AG08395 (cell line): ENCODE measurements at regions not wholly inside any gene's neighbourhood (a gene's known extent, or its start where the extent isn't known, plus 50 kb on each side); places are given as distances from the start of the nearest gene placed in this dataset.
"Not testable (repeated sequence)": the region's sequence is repeated elsewhere in the genome, so short reads cannot be mapped to it uniquely, and the experiment has no call there.

Source experiments
- DNase-seq: peaks from one replicate; pipeline ENCODE4 v3.0.0; 2012; ENCODE audit warnings: mixed read lengths, low spot score

DNA sequence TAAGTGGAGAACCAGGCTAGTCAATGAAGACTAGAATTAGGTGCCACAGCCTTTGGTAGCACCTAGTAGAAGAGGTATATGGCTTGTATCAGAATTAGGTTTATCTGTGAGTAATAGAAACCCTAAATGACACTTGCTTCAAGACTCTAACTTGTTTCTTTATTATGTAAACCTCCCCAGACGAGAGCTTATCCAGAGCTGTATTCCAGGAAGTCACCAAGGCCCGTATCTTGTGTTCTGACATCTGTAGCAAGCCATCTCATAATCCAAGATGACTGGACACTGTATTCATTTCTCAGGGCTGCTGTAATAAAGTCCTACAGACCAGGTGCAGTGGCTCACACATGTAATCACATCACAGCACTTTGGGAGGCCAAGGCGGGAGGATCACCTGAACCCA lies 56.7 kb upstream of the PPP1R12A start:
- no peak for DNase-seq

- not testable (repeated sequence) for DNase-seq
Measured at GRCh38 chr12:79990509-79991338, 55.8 kb upstream of the PPP1R12A start.

DNA sequence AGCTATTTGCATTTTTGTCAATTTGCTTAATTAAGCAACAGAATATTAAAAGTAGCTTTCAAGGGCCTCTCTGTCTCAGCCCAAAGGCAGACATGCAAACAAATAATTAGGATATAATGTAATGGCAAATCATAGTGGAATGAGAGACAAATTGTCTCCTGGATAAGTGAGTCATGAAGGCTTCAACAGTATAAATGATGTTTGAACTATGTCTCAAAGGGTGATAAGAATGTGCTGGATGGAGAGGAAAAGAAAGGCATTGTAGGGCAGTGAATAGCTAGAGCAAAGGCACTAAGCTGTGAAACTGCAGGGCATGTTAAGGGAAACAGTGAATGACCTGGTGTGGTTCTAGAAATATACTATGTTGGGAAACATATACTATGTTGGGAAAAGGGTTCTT lies 53.5 kb upstream of the PPP1R12A start:
- DNase-seq, result peak; percentile 57

- DNase-seq, result no peak
Measured at GRCh38 chr12:79987731-79988130, 52.8 kb upstream of the PPP1R12A start.
